DOHH2 (cell line): ENCODE measurements at regions not wholly inside any gene's neighbourhood (a gene's known extent, or its start where the extent isn't known, plus 50 kb on each side); places are given as distances from the start of the nearest gene placed in this dataset.

Experiments used
- CTCF ChIP-seq: fragments of 200-600 bp; sonication (generic); IDR thresholded peaks from one replicate; pipeline ENCODE4 v1.5.1; 2014; ENCODE audit warnings: antibody characterized with exemption, mild to moderate bottlenecking, low read depth, low read length; ENCODE audit not compliant: poor library complexity, severe bottlenecking
- EZH2phosphoT487 ChIP-seq: fragments of 200-600 bp; sonication (generic); IDR thresholded peaks from 2 replicates; pipeline ENCODE4 v1.6.1; 2017; ENCODE audit warnings: borderline replicate concordance, mild to moderate bottlenecking, antibody characterized with exemption, low read length, moderate library complexity, mixed read lengths

GRCh38 chr6:44699082-44699481, 311.6 kb downstream of the CDC5L start:
- TF ChIP-seq CTCF (no peak), EZH2phosphoT487 (no peak)
